Prostate gland (tissue), 2 donors: ENCODE measurements at regions not wholly inside any gene's neighbourhood (a gene's known extent, or its start where the extent isn't known, plus 50 kb on each side); places are given as distances from the start of the nearest gene placed in this dataset.

Source experiments
- DNase-seq: peaks from one replicate; pipeline ENCODE4 v3.0.0-alpha.2; 2019; ENCODE audit warnings: low spot score
- H3K27ac ChIP-seq, 2 donors: fragments of 200-600 bp; sonication (generic); 2 replicates each; pipeline ENCODE4 v1.5.1; 2017 to 2019
- H3K27me3 ChIP-seq: fragments of 200-600 bp; sonication (generic); replicated peaks from 2 replicates; pipeline ENCODE4 v1.5.1; 2019; ENCODE audit not compliant: insufficient read depth
- H3K36me3 ChIP-seq, 2 donors: fragments of 200-600 bp; sonication (generic); 1 replicate in 1 of 2; 2 replicates in 1 of 2; pipeline versions ENCODE4 v1.5.1 to v1.8.1; 2017 to 2019
- H3K4me1 ChIP-seq: fragments of 200-600 bp; sonication (generic); replicated peaks from 2 replicates; pipeline ENCODE4 v1.5.1; 2019
- H3K4me3 ChIP-seq, 2 donors: fragments of 200-600 bp; sonication (generic); 2 replicates each; pipeline ENCODE4 v1.5.1; 2017 to 2019
- H3K9me3 ChIP-seq: fragments of 200-600 bp; sonication (generic); 2 replicates; pipeline ENCODE4 v1.5.1; 2017
- POLR2A ChIP-seq: fragments of 450-650 bp; IDR thresholded peaks from one replicate; pipeline ENCODE4 v1.6.1; 2016; ENCODE audit warnings: antibody characterized with exemption, mild to moderate bottlenecking
- POLR2AphosphoS5 ChIP-seq: sonication (generic); formaldehyde crosslinking; IDR thresholded peaks from one replicate; pipeline ENCODE4 v1.6.1; 2017; ENCODE audit warnings: antibody characterized with exemption
- WGBS: methylation state at CpG from one replicate; pipeline ENCODE4 v1.1.5; 2018; 5-methylcytosine and 5-hydroxymethylcytosine counted together
- intact Hi-C: fragments of 100-400 bp; cut with DNase I; formaldehyde crosslinking; loops from one replicate; pipeline ENCODE4 v1.14.2; 2022
- TF ChIP-seq, protein P1 (sequence below), 4 experiments: fragments of 200-600 bp in 2 of 4; fragments of 450-650 bp in 2 of 4; sonication (generic) in 2 of 4; IDR thresholded peaks; 1 replicate in 3 of 4; 2 replicates in 1 of 4; pipeline ENCODE4 v1.5.1; 2016 to 2019; ENCODE audit warnings: antibody characterized with exemption in 4 of 4, mild to moderate bottlenecking in 2 of 4, moderate library complexity in 2 of 4

DNA sequence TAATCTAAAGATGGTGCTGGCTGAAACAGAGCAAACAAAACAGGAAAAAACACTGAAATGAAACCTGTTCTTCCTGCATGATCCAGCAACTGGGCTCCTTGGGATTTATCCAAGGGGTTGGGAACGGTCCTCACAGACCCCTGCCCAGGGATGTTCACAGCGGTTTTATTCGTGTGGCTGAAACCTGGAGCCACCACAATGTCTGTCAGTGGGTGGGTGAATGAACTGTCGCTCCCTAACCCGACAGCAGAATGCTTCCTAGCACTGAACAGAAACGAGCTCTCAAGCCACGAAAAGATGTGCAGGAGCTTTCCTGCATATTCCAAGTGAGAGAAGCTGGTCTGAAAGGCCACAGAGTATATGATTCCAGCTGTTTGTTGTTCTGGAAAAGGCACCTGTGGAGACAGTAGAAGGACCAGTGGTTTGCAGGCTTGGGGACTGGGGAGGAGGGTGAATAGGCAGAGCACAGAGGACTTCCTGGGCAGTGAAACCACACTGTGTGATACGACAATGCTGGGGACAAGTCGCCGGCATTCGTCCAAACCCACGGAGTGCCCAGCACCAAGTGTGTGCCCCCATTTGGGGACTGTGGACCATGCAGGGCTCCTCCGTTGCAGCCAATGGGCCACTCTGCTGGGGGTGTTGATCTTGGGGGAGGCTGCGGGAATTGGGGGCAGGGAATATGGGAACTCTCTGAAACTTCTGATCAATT, 73.9 kb downstream of the TEX29 start:
- intact Hi-C loops: no loop called here
- no peaks in the 10 kb centered on the region for H3K4me1 ChIP-seq
- 81% methylated on average over 14 of the region's 14 CpGs for WGBS
- no peaks in the 10 kb centered on the region for H3K27me3 ChIP-seq
- DNase-seq: no peak
- H3K9me3 ChIP-seq: no peaks in the 10 kb centered on the region
- no peak overlapping the region for H3K27ac ChIP-seq
- no peaks in the 10 kb centered on the region for H3K36me3 ChIP-seq
- no peak overlapping the region for H3K4me3 ChIP-seq
- TF ChIP-seq POLR2AphosphoS5 (no peak), POLR2A (no peak)
- TF ChIP-seq, protein P1, sequence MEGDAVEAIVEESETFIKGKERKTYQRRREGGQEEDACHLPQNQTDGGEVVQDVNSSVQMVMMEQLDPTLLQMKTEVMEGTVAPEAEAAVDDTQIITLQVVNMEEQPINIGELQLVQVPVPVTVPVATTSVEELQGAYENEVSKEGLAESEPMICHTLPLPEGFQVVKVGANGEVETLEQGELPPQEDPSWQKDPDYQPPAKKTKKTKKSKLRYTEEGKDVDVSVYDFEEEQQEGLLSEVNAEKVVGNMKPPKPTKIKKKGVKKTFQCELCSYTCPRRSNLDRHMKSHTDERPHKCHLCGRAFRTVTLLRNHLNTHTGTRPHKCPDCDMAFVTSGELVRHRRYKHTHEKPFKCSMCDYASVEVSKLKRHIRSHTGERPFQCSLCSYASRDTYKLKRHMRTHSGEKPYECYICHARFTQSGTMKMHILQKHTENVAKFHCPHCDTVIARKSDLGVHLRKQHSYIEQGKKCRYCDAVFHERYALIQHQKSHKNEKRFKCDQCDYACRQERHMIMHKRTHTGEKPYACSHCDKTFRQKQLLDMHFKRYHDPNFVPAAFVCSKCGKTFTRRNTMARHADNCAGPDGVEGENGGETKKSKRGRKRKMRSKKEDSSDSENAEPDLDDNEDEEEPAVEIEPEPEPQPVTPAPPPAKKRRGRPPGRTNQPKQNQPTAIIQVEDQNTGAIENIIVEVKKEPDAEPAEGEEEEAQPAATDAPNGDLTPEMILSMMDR (IDR thresholded peaks at IDR 0.05): no peak

DNA sequence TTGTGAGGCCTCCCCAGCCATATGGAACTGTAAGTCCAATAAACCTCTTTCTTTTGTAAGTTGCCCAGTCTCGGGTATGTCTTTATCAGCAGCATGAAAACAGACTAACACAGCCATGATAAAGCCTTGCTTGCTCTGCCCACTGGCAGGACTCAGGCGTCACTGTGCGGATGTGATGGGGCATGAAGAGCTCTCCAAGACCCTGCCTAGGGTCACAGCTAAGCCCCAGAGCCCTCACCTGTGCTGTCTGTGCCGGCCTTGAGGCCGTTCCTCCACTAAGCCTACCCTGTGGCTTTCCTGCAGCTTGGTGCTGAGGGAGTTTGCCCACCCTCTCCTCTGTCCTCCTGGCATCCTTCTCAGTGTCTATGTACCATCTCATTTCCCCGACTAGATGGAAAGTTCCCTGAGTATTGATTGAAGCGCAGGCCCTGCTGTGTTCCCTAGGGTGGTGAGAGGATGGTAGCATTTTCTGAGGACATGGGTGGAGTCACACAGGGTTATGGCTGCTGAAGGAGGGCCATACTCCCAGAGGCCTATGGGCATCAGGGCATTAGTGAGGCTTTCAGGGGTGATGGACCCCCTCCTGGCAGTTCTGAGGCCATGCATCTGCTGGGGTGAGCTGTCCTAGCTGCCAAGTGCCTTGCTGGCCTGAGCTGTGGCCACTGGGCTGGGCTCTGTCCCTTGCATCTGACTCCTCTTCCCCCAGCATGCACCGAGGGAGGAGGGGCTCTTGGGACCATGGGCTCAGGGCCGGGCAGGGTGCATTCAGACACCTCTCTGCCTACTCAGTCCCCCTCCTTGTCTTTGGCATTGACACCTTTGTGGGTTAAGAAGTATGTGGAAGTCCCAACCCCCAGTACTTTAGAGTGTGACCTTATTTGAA, 75.3 kb downstream of the TEX29 start:
- Histone ChIP-seq H3K4me3 (no peak overlapping the region), H3K36me3 (no peaks in the 10 kb centered on the region), H3K27ac (no peak overlapping the region), H3K4me1 (no peaks in the 10 kb centered on the region), H3K9me3 (no peaks in the 10 kb centered on the region), H3K27me3 (no peaks in the 10 kb centered on the region)
- TF ChIP-seq POLR2A (no peak), POLR2AphosphoS5 (no peak)
- TF ChIP-seq, protein P1 (IDR thresholded peaks at IDR 0.05): no peak
- intact Hi-C loops: no loop called here
- 95% methylated on average over 9 of the region's 9 CpGs for WGBS
- DNase-seq: no peak

DNA sequence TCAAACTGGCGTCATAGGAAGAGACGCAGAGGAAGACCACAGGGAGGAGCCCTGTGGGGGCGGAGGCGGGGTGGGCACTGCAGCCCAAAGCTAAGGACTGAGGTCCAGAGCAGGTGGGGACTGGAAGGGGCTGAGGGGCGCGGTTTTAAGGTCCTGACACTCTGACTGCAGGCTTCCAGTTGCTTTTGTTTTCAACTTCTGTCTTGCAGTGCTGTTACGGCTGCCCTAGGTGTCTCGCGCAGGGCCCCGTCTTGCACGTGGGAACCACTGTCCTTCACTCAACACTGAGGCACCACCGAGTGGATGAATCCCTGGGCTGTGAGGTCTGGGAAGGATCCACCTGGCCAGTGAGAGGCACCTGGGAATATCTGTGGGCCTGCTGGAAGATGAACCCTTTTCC, 76.0 kb downstream of the TEX29 start:
- intact Hi-C loops: no loop called here
- TF ChIP-seq, protein P1 (IDR thresholded peaks at IDR 0.05): no peak
- TF ChIP-seq POLR2A: no peak
- no peak for TF ChIP-seq POLR2AphosphoS5
- H3K4me3 ChIP-seq: no peak overlapping the region
- H3K27ac ChIP-seq: no peak overlapping the region
- no peaks in the 10 kb centered on the region for H3K27me3 ChIP-seq
- WGBS: 92% methylated on average over 12 of the region's 12 CpGs
- H3K9me3 ChIP-seq: no peaks in the 10 kb centered on the region
- no peaks in the 10 kb centered on the region for H3K4me1 ChIP-seq
- no peaks in the 10 kb centered on the region for H3K36me3 ChIP-seq
- DNase-seq: no peak

DNA sequence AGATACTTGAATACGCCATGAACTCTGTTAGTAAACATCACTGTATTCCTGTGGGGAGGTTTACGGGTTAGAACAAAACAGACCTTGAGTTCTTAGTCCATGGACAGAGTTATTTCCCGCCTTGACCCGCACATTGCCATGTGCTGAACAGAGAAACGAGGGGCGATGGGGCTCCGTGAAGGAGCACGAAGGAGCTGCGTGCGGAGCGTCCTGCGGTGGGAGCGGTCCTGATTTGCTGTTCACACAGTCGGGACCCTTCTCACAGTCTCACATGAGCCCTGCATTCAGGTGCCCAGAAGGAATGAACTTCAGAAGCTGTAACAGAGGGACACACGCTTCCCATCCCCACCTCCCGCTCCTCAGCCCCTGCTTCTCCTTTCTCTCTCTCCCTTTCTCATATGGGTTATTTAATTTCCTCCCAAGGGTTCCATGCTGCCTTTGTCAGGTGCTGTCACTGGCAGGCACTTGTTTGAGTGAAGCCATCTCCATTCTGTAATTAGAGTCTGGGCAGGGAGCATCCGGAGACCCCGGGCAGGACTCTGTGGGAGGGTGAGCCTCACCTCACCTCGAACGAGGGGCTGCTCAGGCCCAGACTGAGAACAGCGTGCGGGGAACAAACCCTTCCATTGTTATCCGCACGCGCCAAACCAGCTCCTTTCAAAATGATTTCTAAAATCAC, 76.9 kb downstream of the TEX29 start:
- WGBS: 90% methylated on average over 25 of the region's 25 CpGs
- Histone ChIP-seq H3K4me3 (no peak overlapping the region), H3K9me3 (no peaks in the 10 kb centered on the region), H3K27me3 (no peaks in the 10 kb centered on the region), H3K4me1 (no peaks in the 10 kb centered on the region), H3K27ac (no peak overlapping the region), H3K36me3 (no peaks in the 10 kb centered on the region)
- intact Hi-C loops: no loop called here
- no peak for TF ChIP-seq POLR2AphosphoS5
- TF ChIP-seq, protein P1 (IDR thresholded peaks at IDR 0.05): no peak
- no peak for TF ChIP-seq POLR2A
- DNase-seq: no peak
